Fibroblast of lung (primary cell): ENCODE measurements at regions not wholly inside any gene's neighbourhood (a gene's known extent, or its start where the extent isn't known, plus 50 kb on each side); places are given as distances from the start of the nearest gene placed in this dataset.

ENCODE experiments used
- CTCF ChIP-seq, 2 donors: IDR thresholded peaks in 1 of 2; conservative IDR thresholded peaks in 1 of 2; 1 replicate in 1 of 2; 2 replicates in 1 of 2; pipeline ENCODE4 v1.5.1; 2011 to 2012; ENCODE audit warnings: low read length in 2 of 2, control low read depth in 1 of 2, inconsistent platforms in 1 of 2, low read depth in 1 of 2, mild to moderate bottlenecking in 1 of 2
- EZH2 ChIP-seq: IDR thresholded peaks from 2 replicates; pipeline ENCODE4 v1.5.1; 2012; ENCODE audit warnings: low read length, control low read depth, mild to moderate bottlenecking; ENCODE audit errors: missing control alignments

GRCh38 chr13:82815791-82816190 is 1066.5 kb downstream of the SLITRK1 start:
- no peak for TF ChIP-seq CTCF (conservative IDR thresholded peaks at IDR 0.05 in 1 of 2, IDR thresholded peaks at IDR 0.05 in 1 of 2; ENCODE audit: low read depth in 1 of 2, low read length in 2 of 2)
- no peak for TF ChIP-seq EZH2
